Suprapubic skin (tissue), 4 donors: ENCODE measurements at regions not wholly inside any gene's neighbourhood (a gene's known extent, or its start where the extent isn't known, plus 50 kb on each side); places are given as distances from the start of the nearest gene placed in this dataset.

Experiments
- EP300 ChIP-seq: sonication (generic); formaldehyde crosslinking; IDR thresholded peaks from one replicate; pipeline ENCODE4 v1.6.1; 2017; ENCODE audit warnings: antibody characterized with exemption
- POLR2AphosphoS5 ChIP-seq, 3 donors: sonication (generic); formaldehyde crosslinking; IDR thresholded peaks; one replicate each; pipeline ENCODE4 v1.6.1; 2017; ENCODE audit warnings: antibody characterized with exemption in 3 of 3
- TF ChIP-seq, protein P1 (sequence below), 2 donors: fragments of 200-600 bp in 1 of 2; fragments of 450-650 bp in 1 of 2; sonication (generic) in 1 of 2; IDR thresholded peaks; one replicate each; pipeline ENCODE4 v1.5.1; 2016 to 2019; ENCODE audit warnings: antibody characterized with exemption in 2 of 2, mild to moderate bottlenecking in 1 of 2, moderate library complexity in 1 of 2

GRCh38 chr13:74272826-74273225, 138.6 kb upstream of the KLF12 start:
- no peak for TF ChIP-seq EP300
- TF ChIP-seq, protein P1, sequence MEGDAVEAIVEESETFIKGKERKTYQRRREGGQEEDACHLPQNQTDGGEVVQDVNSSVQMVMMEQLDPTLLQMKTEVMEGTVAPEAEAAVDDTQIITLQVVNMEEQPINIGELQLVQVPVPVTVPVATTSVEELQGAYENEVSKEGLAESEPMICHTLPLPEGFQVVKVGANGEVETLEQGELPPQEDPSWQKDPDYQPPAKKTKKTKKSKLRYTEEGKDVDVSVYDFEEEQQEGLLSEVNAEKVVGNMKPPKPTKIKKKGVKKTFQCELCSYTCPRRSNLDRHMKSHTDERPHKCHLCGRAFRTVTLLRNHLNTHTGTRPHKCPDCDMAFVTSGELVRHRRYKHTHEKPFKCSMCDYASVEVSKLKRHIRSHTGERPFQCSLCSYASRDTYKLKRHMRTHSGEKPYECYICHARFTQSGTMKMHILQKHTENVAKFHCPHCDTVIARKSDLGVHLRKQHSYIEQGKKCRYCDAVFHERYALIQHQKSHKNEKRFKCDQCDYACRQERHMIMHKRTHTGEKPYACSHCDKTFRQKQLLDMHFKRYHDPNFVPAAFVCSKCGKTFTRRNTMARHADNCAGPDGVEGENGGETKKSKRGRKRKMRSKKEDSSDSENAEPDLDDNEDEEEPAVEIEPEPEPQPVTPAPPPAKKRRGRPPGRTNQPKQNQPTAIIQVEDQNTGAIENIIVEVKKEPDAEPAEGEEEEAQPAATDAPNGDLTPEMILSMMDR (IDR thresholded peaks at IDR 0.05): no peak
- TF ChIP-seq POLR2AphosphoS5 (IDR thresholded peaks at IDR 0.05): no peak
